Endodermal cell (in vitro differentiated cells): ENCODE measurements at regions not wholly inside any gene's neighbourhood (a gene's known extent, or its start where the extent isn't known, plus 50 kb on each side); places are given as distances from the start of the nearest gene placed in this dataset.

ENCODE experiments used
- DNase-seq: peaks from one replicate; pipeline ENCODE4 v3.0.0-alpha.2; 2017
- H3K27ac ChIP-seq: 2 replicates; pipeline ENCODE4 v1.5.1; 2013; ENCODE audit warnings: mild to moderate bottlenecking, low read depth, low read length, moderate library complexity
- H3K27me3 ChIP-seq: 2 replicates; pipeline ENCODE4 v1.6.1; 2013; ENCODE audit warnings: mild to moderate bottlenecking, low read length, moderate library complexity; ENCODE audit not compliant: insufficient read depth, control insufficient read depth, poor library complexity, severe bottlenecking
- H3K36me3 ChIP-seq: 2 replicates; pipeline ENCODE4 v1.7.0; 2013; ENCODE audit warnings: mild to moderate bottlenecking, low read length, moderate library complexity; ENCODE audit not compliant: control insufficient read depth, insufficient read depth
- H3K4me1 ChIP-seq: one replicate; pipeline ENCODE4 v1.7.0; 2013; ENCODE audit warnings: low read length; ENCODE audit not compliant: control insufficient read depth, insufficient read depth
- H3K4me3 ChIP-seq: 2 replicates; pipeline ENCODE4 v1.5.1; 2013; ENCODE audit warnings: mild to moderate bottlenecking, low read length, moderate library complexity
- H3K9ac ChIP-seq: 2 replicates; pipeline ENCODE4 v1.6.1; 2013; ENCODE audit warnings: mild to moderate bottlenecking, low read length, moderate library complexity; ENCODE audit not compliant: poor library complexity, severe bottlenecking; ENCODE audit errors: extremely low read depth
- H3K9me3 ChIP-seq: 2 replicates; pipeline ENCODE4 v1.6.1; 2013; ENCODE audit warnings: mild to moderate bottlenecking, low read length, moderate library complexity; ENCODE audit not compliant: control insufficient read depth
- H3K27ac Mint-ChIP-seq: 2 replicates; pipeline ENCODE4 v1.8.0; 2020; ENCODE audit warnings: mixed read lengths
- H3K27me3 Mint-ChIP-seq: 2 replicates; pipeline ENCODE4 v1.8.0; 2021; ENCODE audit warnings: mild to moderate bottlenecking, mixed read lengths; ENCODE audit not compliant: insufficient read depth
- H3K36me3 Mint-ChIP-seq: 2 replicates; pipeline ENCODE4 v1.8.0; 2020; ENCODE audit warnings: low read depth, mixed read lengths
- H3K4me1 Mint-ChIP-seq: 2 replicates; pipeline ENCODE4 v1.8.0; 2020; ENCODE audit warnings: mixed read lengths
- H3K4me3 Mint-ChIP-seq: 2 replicates; pipeline ENCODE4 v1.8.0; 2020; ENCODE audit warnings: mild to moderate bottlenecking, moderate library complexity, mixed read lengths
- H3K9me3 Mint-ChIP-seq: 2 replicates; pipeline ENCODE4 v1.8.0; 2020; ENCODE audit warnings: mild to moderate bottlenecking, mixed read lengths
- CTCF ChIP-seq: fragments of 200-600 bp; sonication (generic); conservative IDR thresholded peaks from 2 replicates; pipeline ENCODE4 v1.5.0; 2021; ENCODE audit warnings: antibody characterized with exemption, mild to moderate bottlenecking
- WGBS, 2 experiments: methylation state at CpG; one replicate each; pipeline versions ENCODE4 v1.1.5 to v1.1.7; 2013; ENCODE audit warnings: missing lambda C conversion rate in 2 of 2, mixed read lengths in 1 of 2; ENCODE audit not compliant: insufficient coverage in 1 of 2, insufficient read length in 1 of 2; 5-methylcytosine and 5-hydroxymethylcytosine counted together

- no peak overlapping the region for H3K27ac Mint-ChIP-seq
- Histone ChIP-seq H3K36me3 (no peaks in the 10 kb centered on the region), H3K9ac (no peak overlapping the region), H3K4me3 (no peak overlapping the region), H3K27me3 (no peaks in the 10 kb centered on the region), H3K27ac (no peak overlapping the region), H3K9me3 (no peaks in the 10 kb centered on the region), H3K4me1 (no peaks in the 10 kb centered on the region)
- no peaks in the 10 kb centered on the region for H3K9me3 Mint-ChIP-seq
- no peaks in the 10 kb centered on the region for H3K27me3 Mint-ChIP-seq
- H3K36me3 Mint-ChIP-seq = peaks cover 3% of the 10 kb centered on the region
- H3K4me1 Mint-ChIP-seq = no peaks in the 10 kb centered on the region
- DNase-seq = no peak
- TF ChIP-seq CTCF = no peak
- no peak overlapping the region for H3K4me3 Mint-ChIP-seq
These were observed 65.1 kb upstream of the MSTN start for GRCh38 chr2:190127651-190128050.

- TF ChIP-seq CTCF = no peak
- Mint-ChIP-seq H3K4me1 (peaks cover 5% of the 10 kb centered on the region), H3K27me3 (no peaks in the 10 kb centered on the region), H3K4me3 (no peak overlapping the region), H3K36me3 (no peaks in the 10 kb centered on the region), H3K9me3 (no peaks in the 10 kb centered on the region), H3K27ac (no peak overlapping the region)
- no peak overlapping the region for H3K27ac ChIP-seq
- H3K4me1 ChIP-seq = no peaks in the 10 kb centered on the region
- no peaks in the 10 kb centered on the region for H3K27me3 ChIP-seq
- H3K9me3 ChIP-seq = no peaks in the 10 kb centered on the region
- no peak overlapping the region for H3K9ac ChIP-seq
- H3K4me3 ChIP-seq = no peak overlapping the region
- no peak for DNase-seq
- no peaks in the 10 kb centered on the region for H3K36me3 ChIP-seq
These were observed 64.3 kb upstream of the MSTN start for GRCh38 chr2:190126798-190127197.

GRCh38 chr2:190123956-190124355 is 61.4 kb upstream of the MSTN start:
- 93 to 94% methylated on average over 2 of the region's 2 CpGs for WGBS, 2 experiments
- Mint-ChIP-seq H3K4me1 (peaks cover 17% of the 10 kb centered on the region), H3K9me3 (no peaks in the 10 kb centered on the region), H3K27me3 (no peaks in the 10 kb centered on the region), H3K27ac (no peak overlapping the region), H3K36me3 (no peaks in the 10 kb centered on the region), H3K4me3 (no peak overlapping the region)
- no peak overlapping the region for H3K4me3 ChIP-seq
- H3K4me1 ChIP-seq = no peaks in the 10 kb centered on the region
- H3K9ac ChIP-seq = no peak overlapping the region
- no peak for TF ChIP-seq CTCF
- H3K36me3 ChIP-seq = no peaks in the 10 kb centered on the region
- H3K27me3 ChIP-seq = no peaks in the 10 kb centered on the region
- H3K27ac ChIP-seq = no peak overlapping the region
- no peak for DNase-seq
- H3K9me3 ChIP-seq = no peaks in the 10 kb centered on the region
